Pancreas (tissue), 10 donors: ENCODE measurements at regions not wholly inside any gene's neighbourhood (a gene's known extent, or its start where the extent isn't known, plus 50 kb on each side); places are given as distances from the start of the nearest gene placed in this dataset.
A peak's percentile ranks its signal among the peaks of the same experiment; 100 is the strongest.
"Not testable (repeated sequence)": the region's sequence is repeated elsewhere in the genome, so short reads cannot be mapped to it uniquely, and the experiment has no call there.

Source experiments
- ATAC-seq, 4 donors: fragments of 200-7000 bp; cut with Tn5 transposase; one replicate each; pipeline versions ENCODE4 v1.8.0 to v1.9.1; 2020; ENCODE audit warnings: mild to moderate bottlenecking in 4 of 4, moderate library complexity in 4 of 4
- DNase-seq, 6 donors: peaks; one replicate each; pipeline ENCODE4 v3.0.0-alpha.2; 2020
- FAIRE-seq: peaks from 2 replicates; lab custom pipeline; 2012; peaks lifted over from hg19 to GRCh38; lab: Jason Lieb, UNC
- H3K27ac ChIP-seq, 4 donors: fragments of 200-600 bp; sonication (generic); 1 replicate in 3 of 4; 2 replicates in 1 of 4; pipeline versions ENCODE4 v1.5.0 to v1.8.0; 2020
- H3K27me3 ChIP-seq, 4 donors: fragments of 200-600 bp; one replicate each; pipeline ENCODE4 v1.8.0; 2021
- H3K36me3 ChIP-seq, 3 donors: fragments of 200-600 bp; sonication (generic) in 1 of 3; one replicate each; pipeline versions ENCODE4 v1.5.0 to v1.8.0; 2020 to 2021
- H3K4me1 ChIP-seq, 3 donors: fragments of 200-600 bp; one replicate each; pipeline ENCODE4 v1.8.0; 2021
- H3K4me3 ChIP-seq, 4 donors: fragments of 200-600 bp; sonication (generic) in 2 of 4; one replicate each; pipeline versions ENCODE4 v1.5.0 to v1.8.0; 2020 to 2021
- H3K9me3 ChIP-seq, 4 donors: fragments of 200-600 bp; one replicate each; pipeline ENCODE4 v1.8.0; 2021
- WGBS, 2 donors: extraction: QIAGEN DNeasy Blood & Tissue Kit; methylation state at CpG; one replicate each; pipeline ENCODE4 v1.1.7; 2013; 5-methylcytosine and 5-hydroxymethylcytosine counted together
- intact Hi-C, 3 donors: fragments of 100-400 bp; cut with DNase I; formaldehyde crosslinking; loops; one replicate each; pipeline versions ENCODE4 v1.11.1 to v1.14.2; 2022
- TF ChIP-seq, protein P1 (sequence below), 4 donors: fragments of 200-600 bp; sonication (generic) in 3 of 4; IDR thresholded peaks; one replicate each; pipeline versions ENCODE4 v1.5.0 to v1.8.0; 2021; ENCODE audit warnings: antibody characterized with exemption in 4 of 4
- donor health status: healthy with polysubstance abuse.
- donor health status: DM: no; HTN: no; CAD: no; lungs with moderate emphysema.
- donor health status: DM: no; HTN: no; CAD: no.
- donor health status: control.
- donor health status: control.
- donor health status: Bipolar disorder and iron deficiency.
- donor health status: DM: yes; HTN: yes; CAD: no.
- donor health status: DM: no; HTN: no; CAD: no.
- donor health status: DM: no; HTN: no; CAD: no.
- donor health status: DM: yes; HTN: yes; CAD: no.

DNA sequence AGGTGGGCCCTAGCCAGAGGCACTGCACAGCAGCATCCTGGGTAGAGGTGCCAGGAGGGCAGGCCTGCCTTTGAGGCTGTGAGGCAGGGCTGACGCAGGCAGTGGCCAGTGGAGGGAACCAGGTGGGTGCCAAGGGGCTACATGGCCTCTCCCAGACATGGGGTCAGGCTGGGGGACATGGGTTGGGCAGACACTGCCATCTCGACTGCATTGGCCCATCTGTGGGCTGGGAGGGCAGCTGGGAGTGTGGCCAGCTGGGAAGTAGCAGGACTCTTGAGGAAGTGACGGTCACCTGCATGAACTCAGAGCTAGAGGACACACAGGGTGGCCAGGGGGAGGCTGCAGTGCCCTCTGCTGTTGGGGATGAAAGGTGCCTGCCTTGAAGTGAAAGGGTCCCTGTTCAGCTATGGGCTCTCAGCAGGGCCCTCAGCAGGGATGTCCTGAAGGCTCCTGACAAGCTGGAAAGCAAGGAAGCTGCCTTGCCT, 294.6 kb downstream of the CCDC74A start:
- WGBS, 2 donors, result 47 to 58% methylated on average over 3 of the region's 3 CpGs
- DNase-seq, result not testable (repeated sequence)

DNA sequence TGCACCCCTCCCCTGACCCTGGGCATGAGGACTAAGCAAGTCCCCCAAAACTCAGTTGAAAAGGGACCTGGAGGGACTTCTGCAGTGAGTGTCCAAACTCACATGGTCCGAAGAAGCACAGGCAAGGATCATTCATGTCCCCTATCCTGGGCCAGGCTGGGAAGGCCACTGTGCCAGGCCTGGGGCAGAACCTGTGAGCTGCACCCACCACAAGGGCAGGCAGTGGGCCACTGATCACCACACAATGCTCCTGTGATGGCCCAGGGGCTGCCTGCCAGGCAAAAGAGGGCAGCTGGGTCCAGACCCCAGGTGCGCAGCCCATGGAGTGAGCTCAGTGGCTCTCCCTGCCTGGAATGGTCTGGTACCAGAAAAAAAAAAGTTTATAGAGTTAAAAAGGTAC, 295.4 kb downstream of the CCDC74A start:
- DNase-seq, H3K36me3 ChIP-seq, ATAC-seq, H3K4me1 ChIP-seq, FAIRE-seq, H3K27me3 ChIP-seq, H3K27ac ChIP-seq, H3K4me3 ChIP-seq, intact Hi-C loops, H3K9me3 ChIP-seq: not testable (repeated sequence)
- 85 to 95% methylated on average over 2 of the region's 2 CpGs for WGBS, 2 donors

More for the DNA sequence above, 294.6 kb downstream of the CCDC74A start:
- H3K9me3 ChIP-seq, H3K4me3 ChIP-seq, H3K4me1 ChIP-seq, FAIRE-seq, intact Hi-C loops, H3K27ac ChIP-seq, H3K36me3 ChIP-seq, H3K27me3 ChIP-seq: not testable (repeated sequence)
- TF ChIP-seq, protein P1, sequence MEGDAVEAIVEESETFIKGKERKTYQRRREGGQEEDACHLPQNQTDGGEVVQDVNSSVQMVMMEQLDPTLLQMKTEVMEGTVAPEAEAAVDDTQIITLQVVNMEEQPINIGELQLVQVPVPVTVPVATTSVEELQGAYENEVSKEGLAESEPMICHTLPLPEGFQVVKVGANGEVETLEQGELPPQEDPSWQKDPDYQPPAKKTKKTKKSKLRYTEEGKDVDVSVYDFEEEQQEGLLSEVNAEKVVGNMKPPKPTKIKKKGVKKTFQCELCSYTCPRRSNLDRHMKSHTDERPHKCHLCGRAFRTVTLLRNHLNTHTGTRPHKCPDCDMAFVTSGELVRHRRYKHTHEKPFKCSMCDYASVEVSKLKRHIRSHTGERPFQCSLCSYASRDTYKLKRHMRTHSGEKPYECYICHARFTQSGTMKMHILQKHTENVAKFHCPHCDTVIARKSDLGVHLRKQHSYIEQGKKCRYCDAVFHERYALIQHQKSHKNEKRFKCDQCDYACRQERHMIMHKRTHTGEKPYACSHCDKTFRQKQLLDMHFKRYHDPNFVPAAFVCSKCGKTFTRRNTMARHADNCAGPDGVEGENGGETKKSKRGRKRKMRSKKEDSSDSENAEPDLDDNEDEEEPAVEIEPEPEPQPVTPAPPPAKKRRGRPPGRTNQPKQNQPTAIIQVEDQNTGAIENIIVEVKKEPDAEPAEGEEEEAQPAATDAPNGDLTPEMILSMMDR (IDR thresholded peaks at IDR 0.05), result peak in 2 of 4 donors; percentile 12 to 13
- ATAC-seq, result peak in 2 of 4 donors; percentile 50 to 68

DNA sequence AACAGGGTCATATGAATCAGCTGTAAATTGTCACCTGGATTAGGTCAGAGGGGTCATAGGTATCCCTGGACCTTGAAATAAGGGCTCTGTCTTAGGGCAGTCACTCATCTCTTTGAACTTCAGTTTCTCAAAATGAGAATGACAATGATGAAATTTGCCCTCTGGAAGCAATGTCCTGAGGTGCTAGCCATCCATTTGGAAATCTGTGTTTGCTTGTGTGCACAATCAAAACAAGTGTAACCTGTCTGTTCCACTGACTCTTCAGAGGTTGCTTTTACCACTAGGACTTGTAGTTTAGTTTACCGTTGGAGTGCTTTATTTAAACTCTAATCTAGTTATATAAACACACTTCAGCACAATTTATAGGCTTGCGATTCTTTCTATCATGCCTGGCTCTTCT, 297.3 kb downstream of the CCDC74A start:
- DNase-seq, intact Hi-C loops, H3K4me3 ChIP-seq, H3K27ac ChIP-seq, H3K27me3 ChIP-seq, H3K36me3 ChIP-seq, FAIRE-seq, ATAC-seq, H3K4me1 ChIP-seq, H3K9me3 ChIP-seq: not testable (repeated sequence)
- 38 to 43% methylated on average over 2 of the region's 2 CpGs for WGBS, 2 donors

DNA sequence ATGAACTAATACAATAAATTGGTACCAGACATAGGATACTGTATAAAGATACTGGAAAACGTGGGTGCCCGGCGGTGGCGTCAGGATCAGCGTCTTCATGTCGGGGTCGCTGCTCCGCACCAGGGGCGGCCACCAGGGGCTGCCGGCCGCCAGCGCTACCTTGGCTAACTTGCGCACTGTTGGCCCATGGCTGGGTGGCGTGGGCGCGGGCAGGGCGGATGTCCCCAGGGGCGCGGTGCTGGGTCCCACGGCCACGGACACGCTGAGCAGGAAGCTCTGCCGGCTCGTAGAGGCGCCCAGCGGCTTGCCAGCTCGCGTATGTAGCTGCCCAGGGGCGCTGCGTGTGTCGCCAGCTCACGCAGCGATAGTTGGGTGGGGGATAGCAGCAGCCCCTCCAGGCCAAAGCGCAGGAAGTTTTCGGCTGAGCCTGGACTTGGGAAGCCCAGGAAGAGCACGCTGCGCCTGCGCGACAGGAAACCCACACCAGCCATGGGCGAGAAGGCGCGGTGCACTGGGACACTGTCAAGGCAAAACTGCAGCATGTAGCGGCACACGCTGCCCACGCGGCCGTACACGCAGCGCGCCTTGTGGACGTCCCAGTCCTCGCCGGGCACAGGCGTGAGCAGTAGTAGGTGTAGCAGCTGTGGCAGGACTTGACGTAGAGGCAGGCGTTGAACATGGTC, 299.9 kb downstream of the CCDC74A start:
- no peak for DNase-seq
- 92 to 93% methylated on average over 54 to 56 of the region's 56 CpGs for WGBS, 2 donors
- H3K27me3 ChIP-seq, result no peaks in the 10 kb centered on the region
- H3K4me3 ChIP-seq, result no peak overlapping the region
- no peak overlapping the region for H3K27ac ChIP-seq
- TF ChIP-seq, protein P1 (IDR thresholded peaks at IDR 0.05), result no peak
- H3K4me1 ChIP-seq, result no peaks in the 10 kb centered on the region
- H3K36me3 ChIP-seq, result no peaks in the 10 kb centered on the region
- intact Hi-C loops, result no loop called here
- no peaks in the 10 kb centered on the region for H3K9me3 ChIP-seq
- FAIRE-seq, result no peak
- no peak for ATAC-seq

DNA sequence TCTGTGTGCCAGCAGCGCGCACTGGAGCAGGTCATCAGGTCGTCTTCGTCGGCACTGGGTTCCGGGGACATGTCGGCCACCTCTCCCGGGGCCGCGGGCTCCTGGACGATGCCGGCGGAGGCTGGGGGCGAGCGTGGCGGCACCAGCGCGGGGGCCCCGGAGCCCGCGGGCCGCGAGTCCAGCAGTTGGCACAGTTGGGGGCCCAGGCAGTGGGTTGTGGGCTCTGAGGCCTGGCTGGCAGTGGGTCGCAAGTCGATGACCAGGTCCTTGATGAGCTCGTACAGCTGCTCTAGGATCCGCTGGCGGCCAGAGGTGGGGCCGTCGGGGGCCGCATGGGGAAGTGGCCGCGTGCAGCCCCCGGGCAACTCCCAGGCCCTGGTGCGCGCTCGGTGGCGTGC, 300.5 kb downstream of the CCDC74A start:
- ATAC-seq, result no peak
- intact Hi-C loops, result no loop called here
- Histone ChIP-seq H3K9me3 (no peaks in the 10 kb centered on the region), H3K36me3 (no peaks in the 10 kb centered on the region), H3K27me3 (no peaks in the 10 kb centered on the region), H3K4me3 (no peak overlapping the region), H3K4me1 (no peaks in the 10 kb centered on the region), H3K27ac (no peak overlapping the region)
- FAIRE-seq, result no peak
- peak in 1 of 6 donors; percentile 44 for DNase-seq
- 93 to 94% methylated on average over 26 to 38 of the region's 38 CpGs for WGBS, 2 donors
- TF ChIP-seq, protein P1 (IDR thresholded peaks at IDR 0.05), result no peak

DNA sequence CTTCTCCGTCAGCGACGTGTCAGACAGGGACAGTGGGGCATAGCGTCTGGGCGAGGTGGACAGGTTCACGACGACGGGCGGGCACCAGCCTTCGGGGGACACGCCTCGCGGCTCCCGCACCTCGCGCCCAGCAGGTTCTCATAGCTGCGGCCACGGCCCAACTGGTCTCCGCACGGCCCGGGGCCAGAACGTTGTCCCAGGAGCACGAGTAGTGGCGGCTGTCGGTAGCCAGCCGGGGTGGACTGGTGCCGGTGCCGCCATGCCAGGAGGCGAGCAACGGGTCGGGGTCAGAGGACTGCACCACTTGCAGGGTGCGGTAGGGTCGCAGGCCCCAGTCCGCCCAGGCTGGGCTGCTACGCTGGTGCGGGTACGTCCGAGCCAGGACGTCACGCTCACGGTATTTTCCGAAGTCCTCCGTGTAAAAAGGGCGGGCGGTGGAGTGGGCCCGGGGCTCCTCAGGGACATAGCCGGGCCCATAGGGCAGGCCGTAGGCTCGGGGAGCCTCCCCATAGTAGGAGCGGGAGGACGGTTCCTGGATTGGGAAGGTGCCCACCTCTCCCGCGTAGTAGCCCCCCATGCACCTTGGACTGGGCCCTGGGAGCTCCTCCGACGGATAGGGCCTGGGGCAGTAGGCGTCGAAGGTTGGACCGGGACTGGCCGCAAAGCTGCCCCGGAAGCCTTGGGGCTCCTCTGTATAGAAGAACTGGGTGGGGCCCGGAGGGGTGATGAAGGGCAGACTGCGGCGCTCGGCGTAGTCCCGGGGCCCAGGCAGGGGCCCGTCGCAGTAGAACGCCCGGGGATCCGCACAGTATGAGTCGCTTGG, 301.2 kb downstream of the CCDC74A start:
- FAIRE-seq, H3K27ac ChIP-seq, H3K27me3 ChIP-seq, H3K36me3 ChIP-seq, H3K4me1 ChIP-seq, intact Hi-C loops, H3K9me3 ChIP-seq, ATAC-seq, H3K4me3 ChIP-seq: not testable (repeated sequence)
- WGBS, 2 donors, result 89 to 93% methylated on average over 65 to 72 of the region's 72 CpGs
- DNase-seq, result peak in 1 of 6 donors; percentile 71

DNA sequence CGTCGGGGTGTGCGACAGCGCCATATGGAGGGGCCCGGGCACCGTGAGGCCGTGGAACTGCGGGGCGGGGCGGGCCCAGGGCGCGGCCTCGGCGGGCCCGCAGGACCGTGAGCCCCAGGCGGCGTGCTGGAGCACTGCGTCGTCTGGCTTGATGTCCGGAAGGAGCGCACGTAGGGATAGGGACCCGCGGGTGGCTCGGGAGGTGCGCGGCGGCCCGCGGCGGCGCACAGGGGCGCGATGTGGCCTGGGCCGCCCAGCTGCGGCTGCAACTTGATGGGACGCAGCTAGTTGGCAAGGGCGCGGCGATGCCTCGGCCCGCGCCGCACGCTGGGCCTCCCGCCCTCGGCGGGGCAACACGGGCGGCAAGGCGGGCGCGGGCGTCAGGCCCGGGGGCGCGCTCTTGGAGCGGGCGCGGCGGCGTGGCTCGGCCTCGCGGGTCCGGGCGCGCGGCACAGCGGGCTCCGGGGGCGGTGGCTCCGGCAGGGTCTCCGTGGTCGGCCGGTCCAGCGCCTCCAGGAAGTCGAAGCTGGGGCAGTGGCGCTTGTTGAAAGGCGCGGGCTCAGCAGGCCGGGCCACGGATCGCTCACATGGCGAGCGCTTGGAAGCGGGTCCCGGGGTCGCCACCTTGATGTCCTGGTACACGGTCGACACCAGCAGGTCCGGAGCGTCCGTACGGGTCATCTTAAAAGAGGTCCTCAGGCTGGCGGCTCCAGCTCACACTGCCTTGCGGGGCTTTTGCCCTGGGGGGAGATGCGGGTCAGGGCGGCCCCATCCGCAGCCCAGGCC, 302.0 kb downstream of the CCDC74A start:
- 14 to 19% methylated on average over 55 to 101 of the region's 101 CpGs for whole genome bisulfite sequencing, 2 donors
- H3K27ac ChIP-seq, H3K9me3 ChIP-seq, FAIRE-seq, intact Hi-C loops, H3K27me3 ChIP-seq, ATAC-seq, H3K4me1 ChIP-seq, H3K36me3 ChIP-seq: not testable (repeated sequence)
- peak overlapping the region in 1 of 4 donors; percentile 20 for H3K4me3 ChIP-seq
- peak in 1 of 6 donors; percentile 58 for DNase-seq

DNA sequence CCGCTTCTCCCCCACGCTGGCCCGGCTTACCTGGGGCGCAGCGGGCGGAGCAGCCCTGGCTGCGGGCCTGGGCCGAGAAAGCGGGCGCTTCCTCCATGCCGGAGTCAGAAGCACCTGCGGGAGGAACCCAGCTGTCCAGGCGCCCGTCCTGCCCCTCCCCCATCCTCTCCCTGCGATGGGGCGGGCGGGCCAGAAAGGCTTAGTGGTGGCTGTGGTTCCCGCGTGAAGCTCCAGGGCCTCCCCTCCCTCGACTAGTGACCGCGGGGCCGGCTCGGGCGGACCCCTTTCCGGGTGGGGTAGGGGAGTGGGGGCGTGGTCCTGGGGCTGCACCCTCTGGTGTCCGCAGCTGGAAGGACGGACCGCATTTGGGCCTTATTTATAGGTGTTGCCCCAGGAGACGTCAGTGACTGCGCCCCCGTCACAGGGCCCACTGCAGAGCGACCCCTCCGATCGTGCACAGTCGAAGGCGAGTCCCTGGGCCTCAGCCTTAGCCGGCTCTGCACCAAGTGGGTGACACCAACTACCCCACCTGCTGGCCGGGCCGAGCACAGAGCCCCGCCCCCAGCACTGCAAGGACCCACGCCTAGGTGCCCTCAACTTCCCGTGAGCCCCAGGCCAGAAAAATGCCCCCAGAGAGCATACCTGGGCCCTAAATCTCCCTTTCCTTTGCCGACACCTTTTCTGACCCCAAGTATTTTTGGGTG, 302.7 kb downstream of the CCDC74A start:
- DNase-seq (peak in 1 of 6 donors; percentile 70), ATAC-seq (peak in 2 of 4 donors; percentile 25 to 74)
- WGBS, 2 donors, result 46 to 53% methylated on average over 28 to 45 of the region's 45 CpGs
- peak overlapping the region in 1 of 4 donors; percentile 20 for H3K4me3 ChIP-seq
- H3K4me1 ChIP-seq, H3K27me3 ChIP-seq, H3K36me3 ChIP-seq, H3K9me3 ChIP-seq, FAIRE-seq, H3K27ac ChIP-seq, intact Hi-C loops: not testable (repeated sequence)
